Mononuclear cell (primary cell): ENCODE measurements at regions not wholly inside any gene's neighbourhood (a gene's known extent, or its start where the extent isn't known, plus 50 kb on each side); places are given as distances from the start of the nearest gene placed in this dataset.

ENCODE experiments used
- H3K27me3 ChIP-seq: 2 replicates; pipeline ENCODE4 v1.6.0; 2011; ENCODE audit warnings: low read length, control low read depth; ENCODE audit not compliant: insufficient read depth
- H3K4me1 ChIP-seq: 2 replicates; pipeline ENCODE4 v1.5.1; 2011; ENCODE audit warnings: mild to moderate bottlenecking, low read length, control low read depth; ENCODE audit not compliant: insufficient read depth
- H3K4me3 ChIP-seq: 2 replicates; pipeline ENCODE4 v1.5.1; 2011; ENCODE audit warnings: mild to moderate bottlenecking, low read length, moderate library complexity
- H3K9me3 ChIP-seq: 2 replicates; pipeline ENCODE4 v1.5.1; 2011; ENCODE audit warnings: low read depth, mild to moderate bottlenecking, control low read depth, low read length

- Histone ChIP-seq H3K27me3 (no peaks in the 10 kb centered on the region), H3K4me3 (no peak overlapping the region), H3K4me1 (peaks cover 27% of the 10 kb centered on the region)
These were observed 93.2 kb upstream of the ARHGEF3 start for GRCh38 chr3:56894881-56895431.

GRCh38 chr3:56890448-56891091 lies 88.8 kb upstream of the ARHGEF3 start:
- Histone ChIP-seq H3K27me3 (no peaks in the 10 kb centered on the region), H3K4me1 (peaks cover 43% of the 10 kb centered on the region), H3K4me3 (no peak overlapping the region), H3K9me3 (no peaks in the 10 kb centered on the region)

More at GRCh38 chr3:56894881-56895431, 93.2 kb upstream of the ARHGEF3 start:
- H3K9me3 ChIP-seq = no peaks in the 10 kb centered on the region

GRCh38 chr3:56889131-56889530 lies 87.4 kb upstream of the ARHGEF3 start:
- H3K9me3 ChIP-seq = no peaks in the 10 kb centered on the region
- no peak overlapping the region for H3K4me3 ChIP-seq
- H3K27me3 ChIP-seq = no peaks in the 10 kb centered on the region
- peaks cover 34% of the 10 kb centered on the region for H3K4me1 ChIP-seq

- no peaks in the 10 kb centered on the region for H3K27me3 ChIP-seq
- peaks cover 34% of the 10 kb centered on the region for H3K4me1 ChIP-seq
- no peaks in the 10 kb centered on the region for H3K9me3 ChIP-seq
- no peak overlapping the region for H3K4me3 ChIP-seq
These were observed 85.8 kb upstream of the ARHGEF3 start for GRCh38 chr3:56887402-56888025.

- Histone ChIP-seq H3K9me3 (no peaks in the 10 kb centered on the region), H3K27me3 (no peaks in the 10 kb centered on the region), H3K4me1 (peaks cover 34% of the 10 kb centered on the region), H3K4me3 (no peak overlapping the region)
These were observed 84.6 kb upstream of the ARHGEF3 start for GRCh38 chr3:56886314-56886713.

GRCh38 chr3:56885879-56886278 lies 84.1 kb upstream of the ARHGEF3 start:
- Histone ChIP-seq H3K4me3 (no peak overlapping the region), H3K27me3 (no peaks in the 10 kb centered on the region), H3K4me1 (peaks cover 31% of the 10 kb centered on the region), H3K9me3 (no peaks in the 10 kb centered on the region)

GRCh38 chr3:56885453-56885852 lies 83.7 kb upstream of the ARHGEF3 start:
- Histone ChIP-seq H3K4me3 (no peak overlapping the region), H3K27me3 (no peaks in the 10 kb centered on the region), H3K9me3 (no peaks in the 10 kb centered on the region), H3K4me1 (peaks cover 26% of the 10 kb centered on the region)

- H3K4me3 ChIP-seq = no peak overlapping the region
- no peaks in the 10 kb centered on the region for H3K27me3 ChIP-seq
- H3K9me3 ChIP-seq = no peaks in the 10 kb centered on the region
- peaks cover 24% of the 10 kb centered on the region for H3K4me1 ChIP-seq
These were observed 82.6 kb upstream of the ARHGEF3 start for GRCh38 chr3:56884387-56884786.

- H3K27me3 ChIP-seq = no peaks in the 10 kb centered on the region
- peaks cover 24% of the 10 kb centered on the region for H3K4me1 ChIP-seq
- H3K4me3 ChIP-seq = no peak overlapping the region
- H3K9me3 ChIP-seq = no peaks in the 10 kb centered on the region
These were observed 82.1 kb upstream of the ARHGEF3 start for GRCh38 chr3:56883828-56884227.

GRCh38 chr3:56882896-56883295 lies 81.1 kb upstream of the ARHGEF3 start:
- no peaks in the 10 kb centered on the region for H3K9me3 ChIP-seq
- peaks cover 24% of the 10 kb centered on the region for H3K4me1 ChIP-seq
- no peaks in the 10 kb centered on the region for H3K27me3 ChIP-seq
- H3K4me3 ChIP-seq = no peak overlapping the region

- Histone ChIP-seq H3K9me3 (no peaks in the 10 kb centered on the region), H3K27me3 (no peaks in the 10 kb centered on the region), H3K4me3 (no peak overlapping the region), H3K4me1 (peaks cover 17% of the 10 kb centered on the region)
These were observed 80.1 kb upstream of the ARHGEF3 start for GRCh38 chr3:56881841-56882240.

- H3K4me1 ChIP-seq = peaks cover 9% of the 10 kb centered on the region
- H3K27me3 ChIP-seq = no peaks in the 10 kb centered on the region
- H3K9me3 ChIP-seq = no peaks in the 10 kb centered on the region
- no peak overlapping the region for H3K4me3 ChIP-seq
These were observed 79.2 kb upstream of the ARHGEF3 start for GRCh38 chr3:56880720-56881575.

- Histone ChIP-seq H3K4me3 (no peak overlapping the region), H3K27me3 (no peaks in the 10 kb centered on the region), H3K9me3 (no peaks in the 10 kb centered on the region), H3K4me1 (peaks cover 9% of the 10 kb centered on the region)
These were observed 77.9 kb upstream of the ARHGEF3 start for GRCh38 chr3:56879436-56880215.

GRCh38 chr3:56878074-56878473 lies 76.3 kb upstream of the ARHGEF3 start:
- Histone ChIP-seq H3K9me3 (no peaks in the 10 kb centered on the region), H3K4me1 (peaks cover 9% of the 10 kb centered on the region), H3K27me3 (no peaks in the 10 kb centered on the region), H3K4me3 (no peak overlapping the region)
